GM18867 (cell line): ENCODE measurements at regions not wholly inside any gene's neighbourhood (a gene's known extent, or its start where the extent isn't known, plus 50 kb on each side); places are given as distances from the start of the nearest gene placed in this dataset.

Experiments
- ATAC-seq: cut with Tn5 transposase; IDR thresholded peaks from one replicate; pipeline ENCODE4 v1.9.1; 2021; ENCODE audit warnings: mild to moderate bottlenecking, moderate library complexity; ENCODE audit not compliant: unreplicated experiment

- ATAC-seq, result no peak
Observed at GRCh38 chr9:106576232-106576760, 286.7 kb upstream of the ZNF462 start.

DNA sequence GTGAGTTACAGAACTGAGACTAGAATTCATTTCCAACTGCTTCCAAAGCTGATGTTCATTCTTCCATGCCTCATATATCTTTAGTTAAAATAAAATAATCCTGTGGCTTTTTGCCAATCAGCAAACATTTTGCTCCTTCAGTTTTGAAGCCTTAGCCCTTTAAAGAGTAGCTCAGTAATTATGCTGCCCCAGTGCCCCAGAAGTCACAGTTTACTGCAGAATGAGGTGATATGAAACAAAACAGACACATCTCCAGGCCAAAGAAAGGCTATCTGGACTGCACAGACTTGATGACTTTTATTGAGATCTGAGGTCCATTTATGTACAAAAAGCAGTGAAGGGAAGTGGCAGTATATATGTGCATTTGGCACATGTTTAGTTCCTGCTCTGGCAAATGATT is 285.8 kb upstream of the ZNF462 start:
- no peak for ATAC-seq

- ATAC-seq, result no peak
Observed at GRCh38 chr9:106580546-106580945, 282.4 kb upstream of the ZNF462 start.

DNA sequence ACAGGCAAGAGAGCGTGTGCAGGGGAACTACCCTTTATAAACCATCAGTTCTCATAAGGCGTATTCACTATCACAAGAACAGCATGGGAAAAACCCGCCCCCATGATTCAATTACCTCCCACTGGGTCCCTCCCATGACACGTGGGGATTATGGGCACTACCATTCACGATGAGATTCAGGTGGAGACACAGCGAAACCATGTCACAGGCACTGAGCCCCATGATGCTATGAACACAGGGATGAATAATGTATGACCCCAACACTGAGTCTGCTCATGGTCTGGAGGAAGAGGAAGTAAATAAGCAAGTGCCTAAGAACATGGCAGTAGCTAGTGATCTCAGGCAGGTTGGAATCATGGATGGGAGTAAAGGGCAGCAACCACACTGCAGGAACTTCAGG is 281.0 kb upstream of the ZNF462 start:
- no peak for ATAC-seq

DNA sequence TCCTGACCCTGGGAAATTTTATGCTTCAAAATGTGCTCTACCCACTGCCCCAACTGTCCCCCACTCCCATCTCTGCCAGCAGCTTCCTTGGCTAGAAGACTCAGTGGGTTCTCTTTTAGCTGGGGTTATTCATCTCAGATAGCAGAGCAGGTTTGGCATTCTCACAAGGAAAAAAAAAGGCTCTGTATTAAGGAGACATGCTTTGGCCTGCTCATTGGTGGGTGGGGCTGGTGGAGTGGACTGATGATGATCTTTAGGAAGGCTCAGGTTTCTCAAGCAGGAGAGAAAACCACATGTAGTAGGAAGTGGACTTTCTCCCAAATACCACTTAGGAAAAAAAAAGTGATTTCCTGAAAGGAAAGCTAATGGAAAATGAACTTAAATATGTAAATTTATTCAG is 279.2 kb upstream of the ZNF462 start:
- no peak for ATAC-seq

DNA sequence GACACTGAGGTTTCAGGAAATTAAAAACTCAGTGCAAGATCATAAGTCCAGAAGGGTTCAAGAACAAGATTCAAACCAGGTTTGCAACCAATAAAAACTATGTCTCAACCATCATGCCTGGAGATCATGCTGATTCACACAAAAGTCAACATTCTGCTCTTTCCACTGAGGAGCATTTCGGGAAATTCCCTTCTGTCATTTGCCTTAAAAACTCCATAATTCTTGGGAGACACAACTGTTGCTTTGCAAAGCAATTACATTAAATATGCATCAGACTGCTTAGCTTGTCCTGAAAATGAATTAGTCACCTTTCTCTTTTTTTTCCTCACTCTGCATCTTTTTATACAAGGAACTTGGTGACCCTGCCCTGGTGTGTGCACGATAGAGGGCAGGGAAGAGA is 275.9 kb upstream of the ZNF462 start:
- ATAC-seq, result no peak

DNA sequence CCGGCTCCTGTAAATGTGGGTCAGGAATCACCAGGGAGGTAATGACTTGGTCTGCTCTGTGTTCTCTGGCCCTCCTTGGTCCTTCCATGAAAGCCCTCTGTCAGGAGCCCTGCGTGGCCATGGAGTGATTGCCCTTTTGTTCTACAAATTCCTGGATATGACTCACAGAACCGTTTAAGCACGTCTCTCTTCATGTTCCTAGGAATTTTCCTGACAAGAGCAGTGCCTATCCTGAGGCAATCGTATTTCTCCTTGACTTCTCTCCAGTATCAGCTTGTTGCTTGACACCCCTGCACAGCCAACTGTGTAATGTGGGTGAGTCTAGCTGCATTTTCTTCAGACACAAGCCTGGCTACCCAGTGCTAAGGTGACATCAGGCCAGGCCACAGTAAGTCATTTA is 274.3 kb upstream of the ZNF462 start:
- no peak for ATAC-seq

GRCh38 chr9:106590759-106591505 is 272.0 kb upstream of the ZNF462 start:
- no peak for ATAC-seq

- no peak for ATAC-seq
Observed at GRCh38 chr9:106593201-106593600, 269.8 kb upstream of the ZNF462 start.

DNA sequence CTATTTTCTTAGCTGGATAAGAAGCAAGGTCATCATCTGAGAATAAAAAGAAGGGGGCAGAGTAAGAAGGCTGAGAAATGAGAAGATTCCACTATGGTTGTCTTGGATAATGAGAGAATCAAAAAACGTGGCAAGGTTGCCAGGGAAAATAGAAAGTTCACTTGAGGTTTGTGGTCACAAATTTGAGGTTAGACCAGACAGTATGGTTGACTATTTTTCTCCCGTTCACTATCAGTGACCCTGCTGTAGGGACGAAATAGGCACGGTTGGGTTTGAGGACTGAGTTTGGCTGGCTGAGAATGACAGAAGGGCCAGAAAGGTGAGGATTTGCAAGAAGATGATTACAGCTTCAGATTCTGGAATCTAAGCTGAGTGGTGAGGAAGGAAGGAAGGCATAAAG is 266.0 kb upstream of the ZNF462 start:
- ATAC-seq, result no peak

DNA sequence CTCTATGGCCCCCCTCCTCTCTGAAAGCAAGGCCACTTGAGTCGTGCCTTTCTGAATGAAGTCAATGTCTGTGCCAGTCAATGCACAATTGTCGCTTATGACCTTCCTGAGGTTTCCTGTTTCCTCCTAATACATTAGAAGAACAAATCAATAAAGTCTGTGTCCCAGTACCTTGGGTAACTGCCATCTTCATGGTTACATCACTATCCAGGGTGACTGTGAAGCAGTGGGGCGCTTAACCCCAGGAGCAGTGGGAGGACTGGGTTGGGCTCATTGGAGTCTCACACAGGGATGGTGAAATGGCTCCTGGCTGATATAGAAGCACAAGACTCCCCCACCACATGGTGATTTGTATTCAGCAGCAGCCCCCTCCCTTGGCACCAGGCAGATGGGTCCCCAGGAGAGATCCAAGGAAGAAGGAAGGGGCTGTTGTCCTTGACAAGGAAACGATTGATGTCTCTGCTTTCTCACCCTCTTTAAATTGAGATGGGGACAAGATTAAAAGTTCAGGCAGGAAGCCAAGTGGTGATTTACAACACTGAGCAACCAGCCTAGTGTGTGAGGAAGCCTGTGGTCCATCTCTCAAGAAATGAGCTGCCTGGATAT is 261.9 kb upstream of the ZNF462 start:
- ATAC-seq, result no peak

GRCh38 chr9:106602344-106602743 is 260.6 kb upstream of the ZNF462 start:
- ATAC-seq, result no peak

DNA sequence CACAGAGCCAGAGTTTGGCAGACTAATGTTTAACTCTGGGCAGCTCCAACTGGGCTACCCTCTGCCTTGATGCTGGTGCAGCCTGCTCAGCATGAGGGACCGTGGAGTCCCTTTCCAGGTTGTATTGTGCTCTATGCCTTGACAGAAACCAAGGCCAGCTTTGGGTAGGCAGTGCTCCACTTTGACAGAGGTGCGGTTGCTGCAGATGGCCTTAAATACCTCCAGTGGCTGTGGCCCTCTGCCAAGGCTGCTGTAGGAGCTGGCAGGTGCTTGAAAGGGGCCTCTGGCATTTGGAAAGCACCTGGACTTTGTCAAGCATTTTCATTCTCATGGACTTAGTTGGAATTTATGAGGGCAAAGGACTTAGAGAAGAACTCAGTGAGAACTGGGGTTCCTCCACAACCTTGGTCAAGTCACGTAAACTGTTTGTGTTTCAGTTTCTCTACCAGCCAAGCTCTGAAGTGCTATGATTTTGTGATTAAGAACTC is 249.7 kb upstream of the ZNF462 start:
- no peak for ATAC-seq

DNA sequence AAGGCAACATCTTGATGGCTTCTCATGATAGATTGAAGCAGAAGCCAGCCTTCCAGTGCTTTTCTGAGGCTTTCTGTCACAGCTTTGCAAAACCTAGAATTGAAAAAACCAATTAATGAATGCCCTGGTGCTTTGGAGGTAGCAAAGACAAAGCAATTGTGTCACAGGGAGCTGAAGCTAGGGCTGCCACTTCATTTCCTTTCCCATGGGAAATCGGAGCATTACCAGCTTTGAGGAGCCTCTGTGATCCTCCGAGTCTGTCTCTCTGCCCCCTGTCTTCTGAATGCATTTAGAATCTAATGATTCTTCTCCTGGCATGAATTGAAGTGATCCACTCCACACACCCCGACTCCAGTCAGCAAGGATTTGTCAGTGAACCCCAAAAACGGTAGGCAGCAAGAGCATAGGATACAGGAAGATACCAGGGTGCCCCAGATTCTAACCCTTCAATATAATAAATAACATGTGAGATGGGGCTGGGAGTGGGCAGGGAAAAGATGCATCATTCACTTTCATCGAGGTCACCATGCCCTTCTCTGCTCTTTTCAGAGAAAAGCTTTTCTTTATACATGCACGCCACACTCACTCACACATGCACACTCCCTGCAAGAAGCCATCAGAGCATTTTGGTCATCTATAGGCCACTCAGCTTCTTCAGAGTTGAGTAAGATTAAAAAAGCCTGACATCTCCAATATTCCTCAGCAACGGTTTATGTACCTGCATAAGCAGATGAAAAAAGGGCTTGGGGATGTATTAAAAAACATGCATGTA is 247.7 kb upstream of the ZNF462 start:
- ATAC-seq, result no peak

DNA sequence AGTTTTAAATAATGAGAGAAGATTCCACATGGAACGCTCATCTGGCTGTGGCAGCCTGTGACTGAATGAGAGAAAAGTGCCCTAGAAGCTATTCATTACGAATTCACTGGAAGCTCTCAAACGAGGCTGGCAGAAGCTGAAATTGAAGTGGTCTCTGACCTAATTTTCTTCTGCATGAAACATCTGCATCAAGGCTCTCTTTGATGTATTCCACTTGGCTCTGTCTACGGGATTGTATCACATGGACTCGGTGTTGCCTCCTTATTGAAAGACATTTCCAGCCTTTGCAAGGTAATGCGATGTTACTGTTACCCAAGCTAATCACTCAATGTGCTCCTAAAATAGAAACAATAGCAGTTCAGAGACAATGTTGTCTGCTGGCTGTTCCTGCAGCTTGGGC is 246.9 kb upstream of the ZNF462 start:
- no peak for ATAC-seq

- ATAC-seq, result no peak
Observed at GRCh38 chr9:106616851-106617345, 246.1 kb upstream of the ZNF462 start.

DNA sequence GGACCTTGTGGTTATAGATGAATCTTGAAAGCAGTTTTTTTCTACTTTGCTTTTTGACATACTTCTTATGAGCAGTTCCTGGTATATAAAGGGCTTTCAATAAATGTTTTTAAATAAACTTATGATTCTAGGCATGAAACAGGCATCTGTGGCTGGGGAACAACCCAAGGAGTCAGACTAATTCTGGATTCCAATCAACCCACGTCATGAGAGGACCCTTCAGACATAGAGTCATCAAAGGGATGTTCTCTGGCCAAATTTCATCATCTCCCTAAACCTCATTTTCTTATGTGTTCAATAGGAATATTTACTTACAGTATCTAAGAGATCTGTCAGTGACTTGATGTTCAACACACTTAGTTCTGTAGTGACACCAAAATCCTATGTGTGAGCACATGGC is 243.8 kb upstream of the ZNF462 start:
- no peak for ATAC-seq

GRCh38 chr9:106620081-106620480 is 242.9 kb upstream of the ZNF462 start:
- ATAC-seq, result no peak

GRCh38 chr9:106620866-106621265 is 242.1 kb upstream of the ZNF462 start:
- ATAC-seq, result no peak

GRCh38 chr9:106621313-106622163 is 241.4 kb upstream of the ZNF462 start:
- ATAC-seq, result no peak

- no peak for ATAC-seq
Observed at GRCh38 chr9:106622164-106622487, 240.8 kb upstream of the ZNF462 start.
